ENCODE measurements at regions not wholly inside any gene's neighbourhood (a gene's known extent, or its start where the extent isn't known, plus 50 kb on each side); places are given as distances from the start of the nearest gene placed in this dataset.

DNA sequence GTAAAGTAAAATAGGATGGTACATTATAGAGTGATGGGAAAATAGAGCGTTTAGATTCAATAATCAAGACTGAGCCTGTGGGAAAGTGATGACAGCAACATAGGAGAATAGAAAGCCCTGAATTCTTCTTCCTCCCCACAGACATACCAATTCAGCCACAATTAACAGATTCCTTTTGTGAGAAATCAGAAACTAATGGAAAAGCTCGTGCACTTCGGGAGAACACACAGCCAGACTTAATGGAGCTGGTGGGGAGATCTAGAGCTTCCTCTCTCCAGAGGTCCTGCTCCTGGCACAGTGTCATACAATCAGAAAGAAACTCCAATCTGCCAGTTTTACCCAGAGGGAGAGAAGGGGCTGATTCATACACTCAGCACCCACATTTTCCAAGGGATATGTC, 676.3 kb upstream of the BOD1L1 start:
- Histone ChIP-seq H3K27me3 (ENCODE audit: control insufficient read depth in 4 of 4, insufficient read depth in 4 of 4, low read length in 3 of 4) (no peaks in the 10 kb centered on the region), H3K4me3 (ENCODE audit: low read depth in 1 of 3, low read length in 3 of 3) (no peak overlapping the region), H3K4me1 (ENCODE audit: control insufficient read depth in 4 of 4, insufficient read depth in 4 of 4, low read length in 3 of 4) (no peaks in the 10 kb centered on the region), H3K27ac (ENCODE audit: low read depth in 1 of 2, low read length in 2 of 2) (no peak overlapping the region), H3K36me3 (ENCODE audit: control insufficient read depth in 4 of 4, insufficient read depth in 3 of 4, low read depth in 1 of 4, low read length in 3 of 4) (no peaks in the 10 kb centered on the region), H3K9ac (ENCODE audit: low read depth in 1 of 2, low read length in 2 of 2) (no peak overlapping the region), H3K9me3 (ENCODE audit: control insufficient read depth in 4 of 4, low read length in 3 of 4) (no peaks in the 10 kb centered on the region)
- WGBS: 79% methylated on average over 3 of the region's 3 CpGs
- no peak for DNase-seq (ENCODE audit: low spot score)
- TF ChIP-seq, protein P1, sequence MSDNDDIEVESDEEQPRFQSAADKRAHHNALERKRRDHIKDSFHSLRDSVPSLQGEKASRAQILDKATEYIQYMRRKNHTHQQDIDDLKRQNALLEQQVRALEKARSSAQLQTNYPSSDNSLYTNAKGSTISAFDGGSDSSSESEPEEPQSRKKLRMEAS (IDR thresholded peaks at IDR 0.05): no peak
- TF ChIP-seq, protein P2, sequence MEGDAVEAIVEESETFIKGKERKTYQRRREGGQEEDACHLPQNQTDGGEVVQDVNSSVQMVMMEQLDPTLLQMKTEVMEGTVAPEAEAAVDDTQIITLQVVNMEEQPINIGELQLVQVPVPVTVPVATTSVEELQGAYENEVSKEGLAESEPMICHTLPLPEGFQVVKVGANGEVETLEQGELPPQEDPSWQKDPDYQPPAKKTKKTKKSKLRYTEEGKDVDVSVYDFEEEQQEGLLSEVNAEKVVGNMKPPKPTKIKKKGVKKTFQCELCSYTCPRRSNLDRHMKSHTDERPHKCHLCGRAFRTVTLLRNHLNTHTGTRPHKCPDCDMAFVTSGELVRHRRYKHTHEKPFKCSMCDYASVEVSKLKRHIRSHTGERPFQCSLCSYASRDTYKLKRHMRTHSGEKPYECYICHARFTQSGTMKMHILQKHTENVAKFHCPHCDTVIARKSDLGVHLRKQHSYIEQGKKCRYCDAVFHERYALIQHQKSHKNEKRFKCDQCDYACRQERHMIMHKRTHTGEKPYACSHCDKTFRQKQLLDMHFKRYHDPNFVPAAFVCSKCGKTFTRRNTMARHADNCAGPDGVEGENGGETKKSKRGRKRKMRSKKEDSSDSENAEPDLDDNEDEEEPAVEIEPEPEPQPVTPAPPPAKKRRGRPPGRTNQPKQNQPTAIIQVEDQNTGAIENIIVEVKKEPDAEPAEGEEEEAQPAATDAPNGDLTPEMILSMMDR (IDR thresholded peaks at IDR 0.05; ENCODE audit: low read depth, low read length, missing input control): no peak

DNA sequence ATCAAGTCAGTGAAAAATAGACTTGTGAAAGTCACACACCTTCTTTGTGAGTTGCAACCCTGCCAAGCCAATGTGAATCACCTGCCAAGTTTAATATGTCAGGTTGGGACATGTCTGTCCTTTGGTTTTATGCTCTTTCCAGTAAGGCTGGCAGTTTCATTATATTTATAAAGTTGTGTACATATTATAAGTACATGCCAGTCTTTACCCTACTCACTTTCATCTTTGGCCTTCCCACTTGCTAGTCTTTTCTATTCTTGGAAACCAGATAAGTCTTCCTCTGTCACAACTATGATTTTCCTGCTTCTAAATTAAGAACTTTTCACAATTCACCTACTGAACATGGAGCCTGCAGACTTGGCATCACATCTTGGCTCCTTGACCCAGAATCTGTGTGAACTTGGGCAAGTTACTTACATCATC, 680.7 kb upstream of the BOD1L1 start:
- H3K36me3 ChIP-seq (ENCODE audit: control insufficient read depth in 4 of 4, insufficient read depth in 3 of 4, low read depth in 1 of 4, low read length in 3 of 4): no peaks in the 10 kb centered on the region
- no peak for DNase-seq (ENCODE audit: low spot score)
- no peak for TF ChIP-seq JUND (IDR thresholded peaks at IDR 0.05)
- TF ChIP-seq GABPA (IDR thresholded peaks at IDR 0.05 in 1 of 2, conservative IDR thresholded peaks at IDR 0.05 in 1 of 2): no peak
- TF ChIP-seq RAD21 (IDR thresholded peaks at IDR 0.05): no peak
- TF ChIP-seq EGR1 (IDR thresholded peaks at IDR 0.05; ENCODE audit: low read depth in 2 of 2): no peak
- TF ChIP-seq NR2F2 (IDR thresholded peaks at IDR 0.05): no peak
- TF ChIP-seq REST (IDR thresholded peaks at IDR 0.05): no peak
- TF ChIP-seq, protein P2 (IDR thresholded peaks at IDR 0.05; ENCODE audit: low read depth, low read length, missing input control): no peak
- TF ChIP-seq FOXA2 (IDR thresholded peaks at IDR 0.05): no peak
- no peak for TF ChIP-seq FOXA1 (IDR thresholded peaks at IDR 0.05)
- no peak for TF ChIP-seq TAF1 (conservative IDR thresholded peaks at IDR 0.05)
- TF ChIP-seq, protein P1 (IDR thresholded peaks at IDR 0.05): no peak
- TF ChIP-seq HNF4G (IDR thresholded peaks at IDR 0.05): no peak
- TF ChIP-seq ZBTB33 (IDR thresholded peaks at IDR 0.05): no peak
- H3K27me3 ChIP-seq (ENCODE audit: control insufficient read depth in 4 of 4, insufficient read depth in 4 of 4, low read length in 3 of 4): no peaks in the 10 kb centered on the region
- no peak overlapping the region for H3K9ac ChIP-seq (ENCODE audit: low read depth in 1 of 2, low read length in 2 of 2)
- H3K27ac ChIP-seq (ENCODE audit: low read depth in 1 of 2, low read length in 2 of 2): no peak overlapping the region
- H3K4me3 ChIP-seq (ENCODE audit: low read depth in 1 of 3, low read length in 3 of 3): no peak overlapping the region
- no peaks in the 10 kb centered on the region for H3K4me1 ChIP-seq (ENCODE audit: control insufficient read depth in 4 of 4, insufficient read depth in 4 of 4, low read length in 3 of 4)
- H3K9me3 ChIP-seq (ENCODE audit: control insufficient read depth in 4 of 4, low read length in 3 of 4): no peaks in the 10 kb centered on the region

All from liver (tissue), 8 donors.